Endothelial cell of umbilical vein (primary cell): ENCODE measurements at regions not wholly inside any gene's neighbourhood (a gene's known extent, or its start where the extent isn't known, plus 50 kb on each side); places are given as distances from the start of the nearest gene placed in this dataset.

ENCODE experiments used
- BruUV-seq: library from RNA; stranded (reverse); fragments of 400-500 nt; replicated peaks from 2 replicates; lab custom pipeline; 2021; lab: Mats Ljungman, UMichigan
- CTCF ChIA-PET: fragments of 300-600, 350-600 bp; sonication (Branson Sonifier 250); formaldehyde crosslinking; loops from one replicate; lab custom pipeline; 2021; ENCODE audit warnings: antibody characterized with exemption, inconsistent platforms; lab: Charles Lee
- POLR2A ChIA-PET: fragments of 300-600, 350-600 bp; sonication (Branson Sonifier 250); formaldehyde crosslinking; loops from one replicate; lab custom pipeline; 2021; ENCODE audit warnings: antibody characterized with exemption, inconsistent platforms; lab: Charles Lee
- DNase-seq: peaks from one replicate; pipeline ENCODE4 v3.0.0-alpha.2; 2011; ENCODE audit warnings: low read depth, low spot score
- FAIRE-seq: peaks from 2 replicates; lab custom pipeline; 2011; peaks lifted over from hg19 to GRCh38; lab: Jason Lieb, UNC
- H2AFZ ChIP-seq: 2 replicates; pipeline ENCODE4 v1.6.0; 2012; ENCODE audit warnings: low read depth, low read length, control low read depth, inconsistent platforms
- H3K27ac ChIP-seq: 2 replicates; pipeline ENCODE4 v1.5.1; 2011; ENCODE audit warnings: low read depth, mild to moderate bottlenecking, control low read depth, low read length, moderate library complexity; ENCODE audit not compliant: insufficient read depth
- H3K27me3 ChIP-seq, 2 experiments: 2 replicates each; pipeline versions ENCODE4 v1.6.0 to v1.6.1; 2011; ENCODE audit warnings: low read length in 2 of 2, mixed read lengths in 1 of 2; ENCODE audit not compliant: control insufficient read depth in 2 of 2, insufficient read depth in 2 of 2
- H3K36me3 ChIP-seq, 2 experiments: 2 replicates in 1 of 2; 3 replicates in 1 of 2; pipeline ENCODE4 v1.5.1; 2011; ENCODE audit warnings: low read length in 2 of 2, mild to moderate bottlenecking in 1 of 2, moderate library complexity in 1 of 2; ENCODE audit not compliant: control insufficient read depth in 2 of 2, insufficient read depth in 2 of 2; ENCODE audit errors: extremely low read depth in 1 of 2
- H3K4me1 ChIP-seq: 3 replicates; pipeline ENCODE4 v1.5.1; 2011; ENCODE audit warnings: mild to moderate bottlenecking, low read length; ENCODE audit not compliant: control insufficient read depth, insufficient read depth; ENCODE audit errors: extremely low read depth
- H3K4me2 ChIP-seq: 2 replicates; pipeline ENCODE4 v1.6.1; 2011; ENCODE audit warnings: low read length, control low read depth, mixed read lengths; ENCODE audit not compliant: insufficient read depth
- H3K4me3 ChIP-seq, 3 experiments: fragments of 200-600 bp in 1 of 3; sonication (generic), shearing (Covaris generic) in 1 of 3; replicated peaks in 1 of 3; 2 replicates each; pipeline ENCODE4 v1.5.1; 2011 to 2016; ENCODE audit warnings: control low read depth in 3 of 3, low read length in 3 of 3, mild to moderate bottlenecking in 2 of 3, inconsistent platforms in 1 of 3, low read depth in 1 of 3, moderate library complexity in 1 of 3; ENCODE audit not compliant: insufficient read depth in 1 of 3
- H3K79me2 ChIP-seq: 2 replicates; pipeline ENCODE4 v1.6.0; 2012; ENCODE audit warnings: low read length, inconsistent platforms; ENCODE audit not compliant: control insufficient read depth, insufficient read depth
- H3K9ac ChIP-seq: replicated peaks from 2 replicates; pipeline ENCODE3; 2011; ENCODE audit warnings: low read length, control low read depth; ENCODE audit not compliant: insufficient read depth; ENCODE audit errors: extremely low read depth
- H3K9me1 ChIP-seq: replicated peaks from 3 replicates; pipeline ENCODE4 v1.6.0; 2011; ENCODE audit warnings: mild to moderate bottlenecking, low read length; ENCODE audit not compliant: control insufficient read depth, insufficient read depth; ENCODE audit errors: extremely low read depth
- H3K9me3 ChIP-seq: replicated peaks from 2 replicates; pipeline ENCODE4 v1.5.1; 2012; ENCODE audit warnings: low read length, inconsistent platforms; ENCODE audit not compliant: control insufficient read depth, insufficient read depth
- H4K20me1 ChIP-seq: replicated peaks from 2 replicates; pipeline ENCODE3; 2011; ENCODE audit warnings: mild to moderate bottlenecking, low read length; ENCODE audit not compliant: control insufficient read depth, insufficient read depth; ENCODE audit errors: extremely low read depth
- JUN ChIP-seq: IDR thresholded peaks from 2 replicates; pipeline ENCODE4 v1.6.1; 2011; ENCODE audit warnings: borderline replicate concordance, low read depth; ENCODE audit not compliant: insufficient read length, insufficient read depth
- MYC ChIP-seq: IDR thresholded peaks from one replicate; pipeline ENCODE4 v1.6.1; 2011; ENCODE audit warnings: mild to moderate bottlenecking, low read depth, low read length
- POLR2A ChIP-seq: IDR thresholded peaks from 2 replicates; pipeline ENCODE4 v1.6.1; 2012; ENCODE audit warnings: low read depth, mild to moderate bottlenecking, control low read depth, low read length
- POLR2AphosphoS5 ChIP-seq: IDR thresholded peaks from 2 replicates; pipeline ENCODE4 v1.6.1; 2012; ENCODE audit warnings: low read depth, mild to moderate bottlenecking, control low read depth, low read length, moderate library complexity; ENCODE audit not compliant: insufficient read depth
- dilution Hi-C: fragments of 300-500 bp; cut with MboI; formaldehyde crosslinking; loops from one replicate; pipeline ENCODE4 v1.15.0; 2019; ENCODE audit warnings: low sequenced_read_pairs; ENCODE audit not compliant: extremely low pct_ligation_motif_present
- intact Hi-C: fragments of 100-400 bp; cut with micrococcal nuclease; formaldehyde crosslinking; loops from one replicate; pipeline ENCODE4 v1.10.0; 2022
- TF ChIP-seq, protein P1 (sequence below), 2 donors: IDR thresholded peaks; 1 replicate in 1 of 2; 2 replicates in 1 of 2; pipeline ENCODE4 v1.5.1; 2011; ENCODE audit warnings: low read length in 2 of 2, mild to moderate bottlenecking in 2 of 2, moderate library complexity in 2 of 2, control low read depth in 1 of 2, inconsistent platforms in 1 of 2, low read depth in 1 of 2; ENCODE audit not compliant: insufficient read depth in 1 of 2; ENCODE audit errors: extremely low read depth in 1 of 2

DNA sequence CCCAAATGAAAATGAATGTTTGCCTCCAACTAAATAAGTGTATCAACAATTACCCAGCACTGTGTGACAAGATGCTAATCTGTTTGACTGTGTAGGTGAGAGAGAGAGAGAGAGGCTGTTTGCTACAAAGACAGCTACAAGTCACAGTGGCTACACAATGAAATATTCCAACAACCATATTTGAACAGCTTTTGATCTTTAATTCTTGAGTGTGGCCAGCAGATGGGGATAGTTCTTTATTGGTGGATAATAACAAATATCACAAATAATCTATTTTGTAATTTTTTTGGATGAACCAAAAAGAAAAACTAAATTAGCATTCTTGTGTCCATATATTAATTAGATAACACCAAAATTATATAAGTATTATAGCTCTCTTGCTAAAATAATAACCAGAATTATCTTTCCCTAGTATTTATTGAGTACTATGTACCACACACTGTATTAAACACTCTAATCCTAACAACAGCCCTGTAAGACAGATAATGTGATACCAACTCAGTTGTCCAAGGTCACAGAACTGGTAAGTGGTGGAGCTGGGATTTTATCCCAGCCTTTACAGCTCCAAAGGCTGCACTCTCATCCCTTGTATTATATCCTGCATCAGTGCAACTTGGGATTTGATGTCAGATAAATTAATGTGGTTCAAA is 61.9 kb upstream of the C3orf80 start:
- Histone ChIP-seq H3K4me3 (no peak overlapping the region), H3K4me1 (no peaks in the 10 kb centered on the region), H3K79me2 (no peaks in the 10 kb centered on the region), H4K20me1 (no peaks in the 10 kb centered on the region), H3K27ac (no peak overlapping the region), H2AFZ (peak overlapping the region; percentile 32), H3K36me3 (no peaks in the 10 kb centered on the region), H3K27me3 (no peaks in the 10 kb centered on the region), H3K9ac (no peak overlapping the region), H3K9me3 (no peaks in the 10 kb centered on the region), H3K9me1 (no peaks in the 10 kb centered on the region), H3K4me2 (no peak overlapping the region)
- intact Hi-C loops, result loop anchor here (1.0 to 5.0 kb wide), 6 partner anchors 49 to 323 kb away; partner anchors contain the start of gene C3orf80
- dilution Hi-C loops, result no loop called here
- FAIRE-seq (peak; percentile 80), DNase-seq (peak; percentile 46)
- TF ChIP-seq POLR2A, result no peak
- no peak for TF ChIP-seq MYC
- TF ChIP-seq POLR2AphosphoS5, result no peak
- TF ChIP-seq JUN, result no peak
- TF ChIP-seq, protein P1, sequence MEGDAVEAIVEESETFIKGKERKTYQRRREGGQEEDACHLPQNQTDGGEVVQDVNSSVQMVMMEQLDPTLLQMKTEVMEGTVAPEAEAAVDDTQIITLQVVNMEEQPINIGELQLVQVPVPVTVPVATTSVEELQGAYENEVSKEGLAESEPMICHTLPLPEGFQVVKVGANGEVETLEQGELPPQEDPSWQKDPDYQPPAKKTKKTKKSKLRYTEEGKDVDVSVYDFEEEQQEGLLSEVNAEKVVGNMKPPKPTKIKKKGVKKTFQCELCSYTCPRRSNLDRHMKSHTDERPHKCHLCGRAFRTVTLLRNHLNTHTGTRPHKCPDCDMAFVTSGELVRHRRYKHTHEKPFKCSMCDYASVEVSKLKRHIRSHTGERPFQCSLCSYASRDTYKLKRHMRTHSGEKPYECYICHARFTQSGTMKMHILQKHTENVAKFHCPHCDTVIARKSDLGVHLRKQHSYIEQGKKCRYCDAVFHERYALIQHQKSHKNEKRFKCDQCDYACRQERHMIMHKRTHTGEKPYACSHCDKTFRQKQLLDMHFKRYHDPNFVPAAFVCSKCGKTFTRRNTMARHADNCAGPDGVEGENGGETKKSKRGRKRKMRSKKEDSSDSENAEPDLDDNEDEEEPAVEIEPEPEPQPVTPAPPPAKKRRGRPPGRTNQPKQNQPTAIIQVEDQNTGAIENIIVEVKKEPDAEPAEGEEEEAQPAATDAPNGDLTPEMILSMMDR (IDR thresholded peaks at IDR 0.05; ENCODE audit: extremely low read depth in 1 of 2, insufficient read depth in 1 of 2, low read depth in 1 of 2, low read length in 2 of 2), result peak in 1 of 2 donors; percentile 8
- no TSS peak for BruUV-seq
- ChIA-PET POLR2A (interaction anchor here (1.0 kb wide), 1 partner anchor 322 kb away, joined by 5 read pairs; no protein-coding TSS in a partner anchor), CTCF (interaction anchor here (0.6 to 3.6 kb wide), 64 partner anchors 9 to 778 kb away, joined by 3 to 81 read pairs (median 5); partner anchors contain the start of genes C3orf80, IL12A and SMC4)
